ENCODE measurements at regions not wholly inside any gene's neighbourhood (a gene's known extent, or its start where the extent isn't known, plus 50 kb on each side); places are given as distances from the start of the nearest gene placed in this dataset.

DNA sequence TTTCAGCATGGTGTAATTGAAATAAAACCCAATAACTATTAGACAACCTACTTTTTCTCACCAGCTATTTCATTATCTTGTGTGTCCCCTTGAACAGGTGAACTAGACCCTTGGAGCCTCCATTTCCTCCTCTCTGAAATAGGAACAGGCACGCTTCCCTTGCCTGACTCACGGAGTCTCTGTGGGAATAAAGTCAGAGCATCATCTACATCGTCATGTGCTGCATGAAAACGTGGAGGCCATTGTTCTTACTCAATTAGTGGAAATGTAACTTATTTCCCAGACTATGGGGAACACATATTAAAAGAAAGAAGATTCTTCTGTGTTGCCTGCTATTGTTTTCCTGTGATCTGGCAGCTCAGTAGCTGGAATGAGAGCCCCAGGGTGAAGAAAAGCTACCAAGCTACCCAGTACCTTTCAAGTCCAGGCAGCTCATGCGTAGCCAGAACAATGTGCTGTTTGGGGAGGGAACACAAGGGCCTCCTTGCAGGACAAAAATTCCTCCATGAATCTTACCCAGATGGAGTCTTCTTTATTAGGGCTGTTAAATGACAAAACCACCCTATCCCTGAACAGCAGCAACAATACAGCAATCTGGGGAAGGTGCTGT lies 59.8 kb downstream of the SOX11 start:
- H3K27me3 ChIP-seq (ENCODE audit: control insufficient read depth, insufficient read depth, low read length) = no peaks in the 10 kb centered on the region
- H3K4me3 ChIP-seq (ENCODE audit: insufficient read depth, low read depth, low read length) = no peak overlapping the region
- H3K36me3 ChIP-seq (replicated peaks; ENCODE audit: control insufficient read depth, insufficient read depth, low read length) = no peaks in the 10 kb centered on the region
- DNase-seq = no peak

DNA sequence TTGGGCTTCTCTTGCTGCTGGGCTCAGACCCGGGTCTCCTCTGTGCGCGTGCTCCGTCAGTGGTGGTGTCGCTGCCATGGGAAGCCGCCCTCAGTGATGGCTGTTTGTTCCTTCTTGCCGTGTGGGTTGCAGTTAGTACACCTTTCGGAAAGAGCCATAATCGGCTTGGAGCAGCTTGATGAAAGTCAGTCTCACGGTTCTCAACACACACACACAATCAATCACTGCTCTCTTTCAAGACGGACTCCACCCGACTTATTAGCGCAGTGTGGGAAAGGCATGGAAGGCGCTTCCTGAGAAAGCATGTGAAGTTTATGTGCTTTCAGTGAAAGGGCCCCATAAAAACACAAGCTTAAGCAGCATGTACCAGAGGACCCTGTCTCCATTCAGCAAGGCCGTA lies 64.1 kb downstream of the SOX11 start:
- no peak overlapping the region for H3K4me3 ChIP-seq (ENCODE audit: insufficient read depth, low read depth, low read length)
- H3K36me3 ChIP-seq (replicated peaks; ENCODE audit: control insufficient read depth, insufficient read depth, low read length) = no peaks in the 10 kb centered on the region
- H3K27me3 ChIP-seq (ENCODE audit: control insufficient read depth, insufficient read depth, low read length) = no peaks in the 10 kb centered on the region
- no peak for DNase-seq

DNA sequence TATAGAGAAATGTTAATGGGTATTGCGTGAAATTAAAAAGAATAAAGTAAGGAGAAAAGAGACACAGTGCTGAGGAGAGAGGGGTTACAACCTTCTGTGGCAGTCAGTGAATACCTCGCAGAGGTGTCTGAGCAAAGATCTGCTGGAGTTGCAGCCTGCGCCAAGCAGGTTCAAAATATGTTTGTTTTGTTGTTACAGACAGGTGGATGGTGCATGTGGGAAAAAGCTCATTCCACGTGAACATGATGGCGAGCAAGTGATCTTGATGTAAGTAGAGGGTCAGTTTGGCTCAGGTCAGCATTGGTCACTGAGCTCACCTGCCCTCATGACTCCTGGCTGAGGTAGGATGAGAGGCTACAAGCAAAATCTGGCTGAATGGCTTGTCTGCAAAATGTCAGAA lies 66.2 kb downstream of the SOX11 start:
- Histone ChIP-seq H3K27me3 (ENCODE audit: control insufficient read depth, insufficient read depth, low read length) (no peaks in the 10 kb centered on the region), H3K4me3 (ENCODE audit: insufficient read depth, low read depth, low read length) (no peak overlapping the region)

GRCh38 chr2:5759949-5760348 lies 67.8 kb downstream of the SOX11 start:
- H3K27me3 ChIP-seq (ENCODE audit: control insufficient read depth, insufficient read depth, low read length) = no peaks in the 10 kb centered on the region
- H3K4me3 ChIP-seq (ENCODE audit: insufficient read depth, low read depth, low read length) = no peak overlapping the region
- no peak for DNase-seq
- no peaks in the 10 kb centered on the region for H3K36me3 ChIP-seq (replicated peaks; ENCODE audit: control insufficient read depth, insufficient read depth, low read length)

More for the DNA sequence above, 66.2 kb downstream of the SOX11 start:
- DNase-seq = no peak
- H3K36me3 ChIP-seq (replicated peaks; ENCODE audit: control insufficient read depth, insufficient read depth, low read length) = no peaks in the 10 kb centered on the region

DNA sequence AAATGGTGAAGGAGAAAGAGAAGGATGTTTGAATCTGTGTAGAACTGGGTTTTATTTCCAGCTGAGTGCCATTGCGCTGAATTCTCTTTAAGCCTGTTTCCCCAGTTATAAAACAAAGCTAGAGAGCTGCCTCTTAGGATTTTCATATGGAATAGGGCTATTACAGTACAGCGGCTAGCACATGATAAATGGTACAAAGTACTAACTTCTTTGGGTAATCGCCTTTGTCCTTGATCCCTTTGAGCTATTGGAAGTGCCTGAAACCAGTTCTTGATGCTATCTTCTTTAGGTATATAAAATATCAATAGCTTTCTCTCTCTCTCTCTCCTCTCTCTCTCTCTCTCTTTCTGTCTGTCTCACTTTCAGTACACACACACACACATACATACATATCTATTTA lies 71.3 kb downstream of the SOX11 start:
- no peaks in the 10 kb centered on the region for H3K27me3 ChIP-seq (ENCODE audit: control insufficient read depth, insufficient read depth, low read length)
- no peaks in the 10 kb centered on the region for H3K36me3 ChIP-seq (replicated peaks; ENCODE audit: control insufficient read depth, insufficient read depth, low read length)
- DNase-seq = no peak
- no peak overlapping the region for H3K4me3 ChIP-seq (ENCODE audit: insufficient read depth, low read depth, low read length)

GRCh38 chr2:5764041-5764440 lies 71.9 kb downstream of the SOX11 start:
- Histone ChIP-seq H3K4me3 (ENCODE audit: insufficient read depth, low read depth, low read length) (no peak overlapping the region), H3K36me3 (replicated peaks; ENCODE audit: control insufficient read depth, insufficient read depth, low read length) (no peaks in the 10 kb centered on the region), H3K27me3 (ENCODE audit: control insufficient read depth, insufficient read depth, low read length) (no peaks in the 10 kb centered on the region)
- DNase-seq = no peak

- no peak for DNase-seq
- H3K36me3 ChIP-seq (replicated peaks; ENCODE audit: control insufficient read depth, insufficient read depth, low read length) = no peaks in the 10 kb centered on the region
- H3K4me3 ChIP-seq (ENCODE audit: insufficient read depth, low read depth, low read length) = no peak overlapping the region
- no peaks in the 10 kb centered on the region for H3K27me3 ChIP-seq (ENCODE audit: control insufficient read depth, insufficient read depth, low read length)
Measured at GRCh38 chr2:5766056-5766455, 73.9 kb downstream of the SOX11 start.

DNA sequence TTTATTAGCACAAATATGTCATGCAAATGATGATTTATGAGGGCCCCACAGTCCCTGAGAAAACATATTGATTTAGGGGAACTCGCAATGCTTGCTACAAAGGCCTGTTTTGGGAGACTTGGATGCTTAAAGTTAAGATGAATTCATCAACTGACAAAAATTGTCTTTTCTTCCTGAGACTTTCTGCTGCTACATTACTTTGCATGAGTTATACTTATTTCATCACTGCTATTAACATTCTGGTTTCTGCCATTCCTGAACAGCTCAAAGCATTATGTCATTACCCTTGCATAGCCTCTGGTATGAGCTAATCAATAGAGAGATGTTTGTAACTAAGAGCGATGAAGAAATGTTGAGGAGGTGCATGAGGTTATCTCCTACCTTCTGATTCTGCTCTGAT lies 74.4 kb downstream of the SOX11 start:
- Histone ChIP-seq H3K36me3 (replicated peaks; ENCODE audit: control insufficient read depth, insufficient read depth, low read length) (no peaks in the 10 kb centered on the region), H3K27me3 (ENCODE audit: control insufficient read depth, insufficient read depth, low read length) (no peaks in the 10 kb centered on the region), H3K4me3 (ENCODE audit: insufficient read depth, low read depth, low read length) (no peak overlapping the region)
- no peak for DNase-seq

- no peak for DNase-seq
- Histone ChIP-seq H3K4me3 (ENCODE audit: insufficient read depth, low read depth, low read length) (no peak overlapping the region), H3K36me3 (replicated peaks; ENCODE audit: control insufficient read depth, insufficient read depth, low read length) (no peaks in the 10 kb centered on the region), H3K27me3 (ENCODE audit: control insufficient read depth, insufficient read depth, low read length) (no peaks in the 10 kb centered on the region)
Measured at GRCh38 chr2:5777131-5777535, 84.9 kb downstream of the SOX11 start.

- Histone ChIP-seq H3K27me3 (ENCODE audit: control insufficient read depth, insufficient read depth, low read length) (no peaks in the 10 kb centered on the region), H3K4me3 (ENCODE audit: insufficient read depth, low read depth, low read length) (no peak overlapping the region), H3K36me3 (replicated peaks; ENCODE audit: control insufficient read depth, insufficient read depth, low read length) (no peaks in the 10 kb centered on the region)
- DNase-seq = peak; percentile 17
Measured at GRCh38 chr2:5781679-5782078, 89.5 kb downstream of the SOX11 start.

GRCh38 chr2:5782103-5782502 lies 89.9 kb downstream of the SOX11 start:
- Histone ChIP-seq H3K36me3 (replicated peaks; ENCODE audit: control insufficient read depth, insufficient read depth, low read length) (no peaks in the 10 kb centered on the region), H3K27me3 (ENCODE audit: control insufficient read depth, insufficient read depth, low read length) (no peaks in the 10 kb centered on the region), H3K4me3 (ENCODE audit: insufficient read depth, low read depth, low read length) (no peak overlapping the region)
- no peak for DNase-seq

DNA sequence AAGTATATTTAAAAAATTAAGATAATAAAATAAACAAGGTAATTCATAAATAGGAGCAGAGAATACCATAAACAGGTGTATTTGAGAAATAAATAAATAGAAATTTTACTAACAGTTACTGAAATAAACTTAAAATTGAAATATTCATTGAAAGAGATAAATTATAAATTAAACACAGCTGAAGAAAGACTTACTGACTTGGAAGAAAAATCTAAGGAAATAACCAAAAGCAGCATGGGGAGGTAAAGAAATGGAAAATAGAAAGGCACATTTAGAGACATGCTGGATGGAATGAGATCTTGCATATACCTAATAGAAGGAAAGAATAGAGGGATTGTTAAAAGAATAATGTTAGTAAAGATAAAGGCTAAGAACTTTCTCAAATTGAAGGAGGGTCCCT lies 96.3 kb downstream of the SOX11 start:
- Histone ChIP-seq H3K36me3 (replicated peaks; ENCODE audit: control insufficient read depth, insufficient read depth, low read length) (no peaks in the 10 kb centered on the region), H3K4me3 (ENCODE audit: insufficient read depth, low read depth, low read length) (no peak overlapping the region), H3K27me3 (ENCODE audit: control insufficient read depth, insufficient read depth, low read length) (no peaks in the 10 kb centered on the region)
- no peak for DNase-seq

DNA sequence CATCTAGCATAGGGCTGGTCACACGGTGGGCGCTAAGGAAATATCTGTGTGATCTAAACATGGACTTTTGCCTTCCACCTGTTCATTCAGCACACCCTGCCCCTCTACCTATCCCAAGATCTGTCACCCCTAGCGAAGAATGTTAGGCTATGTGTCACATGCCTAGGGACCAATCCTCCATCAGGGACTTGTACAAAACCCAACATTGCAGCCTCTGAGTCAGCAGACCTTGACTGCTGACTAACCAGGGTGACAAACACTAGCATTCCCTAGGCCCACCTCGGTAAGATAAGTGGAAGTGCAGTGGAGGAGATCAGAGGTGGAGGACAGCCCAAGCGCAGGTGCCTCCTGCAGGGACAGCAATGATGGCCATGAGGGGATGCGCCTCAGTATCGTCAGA lies 99.2 kb downstream of the SOX11 start:
- H3K36me3 ChIP-seq (replicated peaks; ENCODE audit: control insufficient read depth, insufficient read depth, low read length) = no peaks in the 10 kb centered on the region
- DNase-seq = no peak
- no peak overlapping the region for H3K4me3 ChIP-seq (ENCODE audit: insufficient read depth, low read depth, low read length)
- no peaks in the 10 kb centered on the region for H3K27me3 ChIP-seq (ENCODE audit: control insufficient read depth, insufficient read depth, low read length)

GRCh38 chr2:5794012-5794411 lies 101.8 kb downstream of the SOX11 start:
- no peaks in the 10 kb centered on the region for H3K27me3 ChIP-seq (ENCODE audit: control insufficient read depth, insufficient read depth, low read length)
- no peaks in the 10 kb centered on the region for H3K36me3 ChIP-seq (replicated peaks; ENCODE audit: control insufficient read depth, insufficient read depth, low read length)
- no peak for DNase-seq
- H3K4me3 ChIP-seq (ENCODE audit: insufficient read depth, low read depth, low read length) = no peak overlapping the region

- DNase-seq = no peak
- H3K36me3 ChIP-seq (replicated peaks; ENCODE audit: control insufficient read depth, insufficient read depth, low read length) = no peaks in the 10 kb centered on the region
- H3K27me3 ChIP-seq (ENCODE audit: control insufficient read depth, insufficient read depth, low read length) = no peaks in the 10 kb centered on the region
Measured at GRCh38 chr2:5798084-5798483, 105.9 kb downstream of the SOX11 start.

GRCh38 chr2:5799348-5799747 lies 107.2 kb downstream of the SOX11 start:
- no peaks in the 10 kb centered on the region for H3K27me3 ChIP-seq (ENCODE audit: control insufficient read depth, insufficient read depth, low read length)
- no peaks in the 10 kb centered on the region for H3K36me3 ChIP-seq (replicated peaks; ENCODE audit: control insufficient read depth, insufficient read depth, low read length)
- no peak overlapping the region for H3K4me3 ChIP-seq (ENCODE audit: insufficient read depth, low read depth, low read length)
- no peak for DNase-seq

More at GRCh38 chr2:5798084-5798483, 105.9 kb downstream of the SOX11 start:
- H3K4me3 ChIP-seq (ENCODE audit: insufficient read depth, low read depth, low read length) = no peak overlapping the region
